Endothelial cell of umbilical vein (primary cell): ENCODE measurements at regions not wholly inside any gene's neighbourhood (a gene's known extent, or its start where the extent isn't known, plus 50 kb on each side); places are given as distances from the start of the nearest gene placed in this dataset.

Experiments used
- BruUV-seq: library from RNA; stranded (reverse); fragments of 400-500 nt; replicated peaks from 2 replicates; lab custom pipeline; 2021; lab: Mats Ljungman, UMichigan
- CTCF ChIA-PET: fragments of 300-600, 350-600 bp; sonication (Branson Sonifier 250); formaldehyde crosslinking; loops from one replicate; lab custom pipeline; 2021; ENCODE audit warnings: antibody characterized with exemption, inconsistent platforms; lab: Charles Lee
- POLR2A ChIA-PET: fragments of 300-600, 350-600 bp; sonication (Branson Sonifier 250); formaldehyde crosslinking; loops from one replicate; lab custom pipeline; 2021; ENCODE audit warnings: antibody characterized with exemption, inconsistent platforms; lab: Charles Lee
- DNase-seq: peaks from one replicate; pipeline ENCODE4 v3.0.0-alpha.2; 2011; ENCODE audit warnings: low read depth, low spot score
- FAIRE-seq: peaks from 2 replicates; lab custom pipeline; 2011; peaks lifted over from hg19 to GRCh38; lab: Jason Lieb, UNC
- H2AFZ ChIP-seq: 2 replicates; pipeline ENCODE4 v1.6.0; 2012; ENCODE audit warnings: low read depth, low read length, control low read depth, inconsistent platforms
- H3K27ac ChIP-seq: 2 replicates; pipeline ENCODE4 v1.5.1; 2011; ENCODE audit warnings: low read depth, mild to moderate bottlenecking, control low read depth, low read length, moderate library complexity; ENCODE audit not compliant: insufficient read depth
- H3K27me3 ChIP-seq, 2 experiments: 2 replicates each; pipeline versions ENCODE4 v1.6.0 to v1.6.1; 2011; ENCODE audit warnings: low read length in 2 of 2, mixed read lengths in 1 of 2; ENCODE audit not compliant: control insufficient read depth in 2 of 2, insufficient read depth in 2 of 2
- H3K36me3 ChIP-seq, 2 experiments: 2 replicates in 1 of 2; 3 replicates in 1 of 2; pipeline ENCODE4 v1.5.1; 2011; ENCODE audit warnings: low read length in 2 of 2, mild to moderate bottlenecking in 1 of 2, moderate library complexity in 1 of 2; ENCODE audit not compliant: control insufficient read depth in 2 of 2, insufficient read depth in 2 of 2; ENCODE audit errors: extremely low read depth in 1 of 2
- H3K4me1 ChIP-seq: 3 replicates; pipeline ENCODE4 v1.5.1; 2011; ENCODE audit warnings: mild to moderate bottlenecking, low read length; ENCODE audit not compliant: control insufficient read depth, insufficient read depth; ENCODE audit errors: extremely low read depth
- H3K4me2 ChIP-seq: 2 replicates; pipeline ENCODE4 v1.6.1; 2011; ENCODE audit warnings: low read length, control low read depth, mixed read lengths; ENCODE audit not compliant: insufficient read depth
- H3K4me3 ChIP-seq, 3 experiments: fragments of 200-600 bp in 1 of 3; sonication (generic), shearing (Covaris generic) in 1 of 3; replicated peaks in 1 of 3; 2 replicates each; pipeline ENCODE4 v1.5.1; 2011 to 2016; ENCODE audit warnings: control low read depth in 3 of 3, low read length in 3 of 3, mild to moderate bottlenecking in 2 of 3, inconsistent platforms in 1 of 3, low read depth in 1 of 3, moderate library complexity in 1 of 3; ENCODE audit not compliant: insufficient read depth in 1 of 3
- H3K79me2 ChIP-seq: 2 replicates; pipeline ENCODE4 v1.6.0; 2012; ENCODE audit warnings: low read length, inconsistent platforms; ENCODE audit not compliant: control insufficient read depth, insufficient read depth
- H3K9ac ChIP-seq: replicated peaks from 2 replicates; pipeline ENCODE3; 2011; ENCODE audit warnings: low read length, control low read depth; ENCODE audit not compliant: insufficient read depth; ENCODE audit errors: extremely low read depth
- H3K9me1 ChIP-seq: replicated peaks from 3 replicates; pipeline ENCODE4 v1.6.0; 2011; ENCODE audit warnings: mild to moderate bottlenecking, low read length; ENCODE audit not compliant: control insufficient read depth, insufficient read depth; ENCODE audit errors: extremely low read depth
- H3K9me3 ChIP-seq: replicated peaks from 2 replicates; pipeline ENCODE4 v1.5.1; 2012; ENCODE audit warnings: low read length, inconsistent platforms; ENCODE audit not compliant: control insufficient read depth, insufficient read depth
- H4K20me1 ChIP-seq: replicated peaks from 2 replicates; pipeline ENCODE3; 2011; ENCODE audit warnings: mild to moderate bottlenecking, low read length; ENCODE audit not compliant: control insufficient read depth, insufficient read depth; ENCODE audit errors: extremely low read depth
- EZH2 ChIP-seq: IDR thresholded peaks from 2 replicates; pipeline ENCODE4 v1.6.1; 2012; ENCODE audit warnings: borderline replicate concordance, low read depth, mild to moderate bottlenecking, moderate library complexity, low read length, inconsistent platforms; ENCODE audit not compliant: severe bottlenecking
- FOS ChIP-seq: IDR thresholded peaks from 2 replicates; pipeline ENCODE4 v1.6.1; 2011; ENCODE audit warnings: mild to moderate bottlenecking, low read length, moderate library complexity, borderline replicate concordance; ENCODE audit not compliant: insufficient read depth
- GATA2 ChIP-seq: IDR thresholded peaks from 2 replicates; pipeline ENCODE4 v1.7.0; 2011; ENCODE audit warnings: low read depth, mild to moderate bottlenecking, moderate library complexity, mixed read lengths, low read length; ENCODE audit not compliant: insufficient read length, insufficient read depth
- JUN ChIP-seq: IDR thresholded peaks from 2 replicates; pipeline ENCODE4 v1.6.1; 2011; ENCODE audit warnings: borderline replicate concordance, low read depth; ENCODE audit not compliant: insufficient read length, insufficient read depth
- MYC ChIP-seq: IDR thresholded peaks from one replicate; pipeline ENCODE4 v1.6.1; 2011; ENCODE audit warnings: mild to moderate bottlenecking, low read depth, low read length
- POLR2A ChIP-seq: IDR thresholded peaks from 2 replicates; pipeline ENCODE4 v1.6.1; 2012; ENCODE audit warnings: low read depth, mild to moderate bottlenecking, control low read depth, low read length
- POLR2AphosphoS5 ChIP-seq: IDR thresholded peaks from 2 replicates; pipeline ENCODE4 v1.6.1; 2012; ENCODE audit warnings: low read depth, mild to moderate bottlenecking, control low read depth, low read length, moderate library complexity; ENCODE audit not compliant: insufficient read depth
- dilution Hi-C: fragments of 300-500 bp; cut with MboI; formaldehyde crosslinking; loops from one replicate; pipeline ENCODE4 v1.15.0; 2019; ENCODE audit warnings: low sequenced_read_pairs; ENCODE audit not compliant: extremely low pct_ligation_motif_present
- intact Hi-C: fragments of 100-400 bp; cut with micrococcal nuclease; formaldehyde crosslinking; loops from one replicate; pipeline ENCODE4 v1.10.0; 2022
- TF ChIP-seq, protein P1 (sequence below): IDR thresholded peaks from 2 replicates; pipeline ENCODE4 v1.6.1; 2011; ENCODE audit not compliant: insufficient read depth, insufficient read length
- TF ChIP-seq, protein P2 (sequence below), 2 donors: IDR thresholded peaks; 1 replicate in 1 of 2; 2 replicates in 1 of 2; pipeline ENCODE4 v1.5.1; 2011; ENCODE audit warnings: low read length in 2 of 2, mild to moderate bottlenecking in 2 of 2, moderate library complexity in 2 of 2, control low read depth in 1 of 2, inconsistent platforms in 1 of 2, low read depth in 1 of 2; ENCODE audit not compliant: insufficient read depth in 1 of 2; ENCODE audit errors: extremely low read depth in 1 of 2

DNA sequence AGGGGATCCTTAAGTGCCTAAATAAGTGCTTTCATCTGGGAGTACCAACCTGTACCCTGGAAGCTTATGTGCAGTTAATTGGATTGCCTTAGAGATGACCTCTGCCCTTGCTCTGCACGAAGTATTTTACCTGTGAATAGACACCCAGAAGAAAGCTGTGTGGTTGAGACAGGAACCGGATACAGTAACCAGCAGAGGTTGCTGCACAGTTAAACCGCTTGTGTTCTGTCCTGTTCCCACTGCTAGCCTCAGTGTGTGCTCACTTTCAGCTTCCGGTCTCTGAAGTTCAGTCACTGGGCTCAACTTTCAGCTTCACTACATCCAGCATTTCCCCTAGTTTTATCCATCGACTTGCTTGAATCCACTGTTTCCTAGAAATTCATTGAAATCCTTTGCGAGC is 185.3 kb downstream of the FAM170A start:
- no peak for DNase-seq
- no peak for FAIRE-seq
- Histone ChIP-seq H3K4me2 (no peak overlapping the region), H3K36me3 (no peaks in the 10 kb centered on the region), H3K4me3 (no peak overlapping the region), H3K9me3 (peaks cover 2% of the 10 kb centered on the region), H3K27ac (no peak overlapping the region), H3K9ac (no peak overlapping the region), H2AFZ (no peak overlapping the region), H4K20me1 (no peaks in the 10 kb centered on the region), H3K27me3 (no peaks in the 10 kb centered on the region), H3K9me1 (no peaks in the 10 kb centered on the region), H3K4me1 (no peaks in the 10 kb centered on the region), H3K79me2 (no peaks in the 10 kb centered on the region)
- dilution Hi-C loops (no loop called here), intact Hi-C loops (no loop called here)
- POLR2A ChIA-PET: no interaction called here
- CTCF ChIA-PET: no interaction called here
- TF ChIP-seq JUN (no peak), EZH2 (no peak), FOS (no peak), POLR2A (no peak), POLR2AphosphoS5 (no peak), MYC (no peak), GATA2 (no peak)
- TF ChIP-seq, protein P1, sequence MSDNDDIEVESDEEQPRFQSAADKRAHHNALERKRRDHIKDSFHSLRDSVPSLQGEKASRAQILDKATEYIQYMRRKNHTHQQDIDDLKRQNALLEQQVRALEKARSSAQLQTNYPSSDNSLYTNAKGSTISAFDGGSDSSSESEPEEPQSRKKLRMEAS: no peak
- TF ChIP-seq, protein P2, sequence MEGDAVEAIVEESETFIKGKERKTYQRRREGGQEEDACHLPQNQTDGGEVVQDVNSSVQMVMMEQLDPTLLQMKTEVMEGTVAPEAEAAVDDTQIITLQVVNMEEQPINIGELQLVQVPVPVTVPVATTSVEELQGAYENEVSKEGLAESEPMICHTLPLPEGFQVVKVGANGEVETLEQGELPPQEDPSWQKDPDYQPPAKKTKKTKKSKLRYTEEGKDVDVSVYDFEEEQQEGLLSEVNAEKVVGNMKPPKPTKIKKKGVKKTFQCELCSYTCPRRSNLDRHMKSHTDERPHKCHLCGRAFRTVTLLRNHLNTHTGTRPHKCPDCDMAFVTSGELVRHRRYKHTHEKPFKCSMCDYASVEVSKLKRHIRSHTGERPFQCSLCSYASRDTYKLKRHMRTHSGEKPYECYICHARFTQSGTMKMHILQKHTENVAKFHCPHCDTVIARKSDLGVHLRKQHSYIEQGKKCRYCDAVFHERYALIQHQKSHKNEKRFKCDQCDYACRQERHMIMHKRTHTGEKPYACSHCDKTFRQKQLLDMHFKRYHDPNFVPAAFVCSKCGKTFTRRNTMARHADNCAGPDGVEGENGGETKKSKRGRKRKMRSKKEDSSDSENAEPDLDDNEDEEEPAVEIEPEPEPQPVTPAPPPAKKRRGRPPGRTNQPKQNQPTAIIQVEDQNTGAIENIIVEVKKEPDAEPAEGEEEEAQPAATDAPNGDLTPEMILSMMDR (IDR thresholded peaks at IDR 0.05; ENCODE audit: extremely low read depth in 1 of 2, insufficient read depth in 1 of 2, low read depth in 1 of 2, low read length in 2 of 2): no peak
- BruUV-seq: no TSS peak
